Right atrium auricular region (tissue), 2 donors: ENCODE measurements at regions not wholly inside any gene's neighbourhood (a gene's known extent, or its start where the extent isn't known, plus 50 kb on each side); places are given as distances from the start of the nearest gene placed in this dataset.

ENCODE experiments used
- DNase-seq: peaks from one replicate; pipeline ENCODE4 v3.0.0-alpha.2; 2019; ENCODE audit warnings: low spot score
- H3K27ac ChIP-seq, 2 donors: fragments of 200-600 bp; sonication (generic); 1 replicate in 1 of 2; 2 replicates in 1 of 2; pipeline ENCODE4 v1.5.1; 2016 to 2019
- H3K27me3 ChIP-seq, 2 donors: fragments of 200-600 bp; sonication (generic); one replicate each; pipeline versions ENCODE4 v1.5.1 to v1.6.0; 2017 to 2019
- H3K36me3 ChIP-seq: fragments of 200-600 bp; sonication (generic); one replicate; pipeline ENCODE4 v1.5.1; 2016
- H3K4me1 ChIP-seq, 2 donors: fragments of 200-600 bp; sonication (generic); one replicate each; pipeline versions ENCODE4 v1.5.1 to v1.6.0; 2017 to 2019
- H3K4me3 ChIP-seq, 2 donors: fragments of 200-600 bp; sonication (generic); 1 replicate in 1 of 2; 2 replicates in 1 of 2; pipeline ENCODE4 v1.5.1; 2017 to 2019; ENCODE audit warnings: mild to moderate bottlenecking in 1 of 2, moderate library complexity in 1 of 2
- H3K9me3 ChIP-seq, 2 donors: fragments of 200-600 bp; sonication (generic); one replicate each; pipeline ENCODE4 v1.5.1; 2019
- TF ChIP-seq, protein P1 (sequence below), 2 donors: fragments of 200-600 bp; sonication (generic); IDR thresholded peaks; one replicate each; pipeline ENCODE4 v1.5.1; 2019; ENCODE audit warnings: antibody characterized with exemption in 2 of 2

DNA sequence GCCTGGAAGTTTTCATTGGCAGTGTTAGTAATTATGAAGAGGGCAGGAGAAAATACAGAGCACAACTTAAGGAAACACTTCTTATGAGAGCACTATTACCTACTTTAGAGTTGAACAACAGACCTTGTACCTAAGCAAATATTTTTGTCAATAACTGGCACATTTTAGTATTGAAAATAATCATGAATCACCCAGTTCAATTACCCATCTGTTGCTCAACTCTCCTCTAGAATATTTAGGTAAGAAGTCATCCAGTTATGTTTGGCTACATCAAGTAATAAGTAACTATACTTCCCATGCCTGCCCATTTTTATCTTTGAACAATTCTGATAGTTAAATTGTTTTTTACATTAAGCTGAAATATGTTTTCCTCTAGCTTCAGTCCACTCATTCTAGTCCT, 893.4 kb downstream of the DIAPH3 start:
- no peaks in the 10 kb centered on the region for H3K9me3 ChIP-seq
- H3K4me1 ChIP-seq: no peaks in the 10 kb centered on the region
- DNase-seq: no peak
- H3K27me3 ChIP-seq: no peaks in the 10 kb centered on the region
- H3K4me3 ChIP-seq: no peak overlapping the region
- H3K36me3 ChIP-seq: no peaks in the 10 kb centered on the region
- TF ChIP-seq, protein P1, sequence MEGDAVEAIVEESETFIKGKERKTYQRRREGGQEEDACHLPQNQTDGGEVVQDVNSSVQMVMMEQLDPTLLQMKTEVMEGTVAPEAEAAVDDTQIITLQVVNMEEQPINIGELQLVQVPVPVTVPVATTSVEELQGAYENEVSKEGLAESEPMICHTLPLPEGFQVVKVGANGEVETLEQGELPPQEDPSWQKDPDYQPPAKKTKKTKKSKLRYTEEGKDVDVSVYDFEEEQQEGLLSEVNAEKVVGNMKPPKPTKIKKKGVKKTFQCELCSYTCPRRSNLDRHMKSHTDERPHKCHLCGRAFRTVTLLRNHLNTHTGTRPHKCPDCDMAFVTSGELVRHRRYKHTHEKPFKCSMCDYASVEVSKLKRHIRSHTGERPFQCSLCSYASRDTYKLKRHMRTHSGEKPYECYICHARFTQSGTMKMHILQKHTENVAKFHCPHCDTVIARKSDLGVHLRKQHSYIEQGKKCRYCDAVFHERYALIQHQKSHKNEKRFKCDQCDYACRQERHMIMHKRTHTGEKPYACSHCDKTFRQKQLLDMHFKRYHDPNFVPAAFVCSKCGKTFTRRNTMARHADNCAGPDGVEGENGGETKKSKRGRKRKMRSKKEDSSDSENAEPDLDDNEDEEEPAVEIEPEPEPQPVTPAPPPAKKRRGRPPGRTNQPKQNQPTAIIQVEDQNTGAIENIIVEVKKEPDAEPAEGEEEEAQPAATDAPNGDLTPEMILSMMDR (IDR thresholded peaks at IDR 0.05): no peak
- no peak overlapping the region for H3K27ac ChIP-seq

DNA sequence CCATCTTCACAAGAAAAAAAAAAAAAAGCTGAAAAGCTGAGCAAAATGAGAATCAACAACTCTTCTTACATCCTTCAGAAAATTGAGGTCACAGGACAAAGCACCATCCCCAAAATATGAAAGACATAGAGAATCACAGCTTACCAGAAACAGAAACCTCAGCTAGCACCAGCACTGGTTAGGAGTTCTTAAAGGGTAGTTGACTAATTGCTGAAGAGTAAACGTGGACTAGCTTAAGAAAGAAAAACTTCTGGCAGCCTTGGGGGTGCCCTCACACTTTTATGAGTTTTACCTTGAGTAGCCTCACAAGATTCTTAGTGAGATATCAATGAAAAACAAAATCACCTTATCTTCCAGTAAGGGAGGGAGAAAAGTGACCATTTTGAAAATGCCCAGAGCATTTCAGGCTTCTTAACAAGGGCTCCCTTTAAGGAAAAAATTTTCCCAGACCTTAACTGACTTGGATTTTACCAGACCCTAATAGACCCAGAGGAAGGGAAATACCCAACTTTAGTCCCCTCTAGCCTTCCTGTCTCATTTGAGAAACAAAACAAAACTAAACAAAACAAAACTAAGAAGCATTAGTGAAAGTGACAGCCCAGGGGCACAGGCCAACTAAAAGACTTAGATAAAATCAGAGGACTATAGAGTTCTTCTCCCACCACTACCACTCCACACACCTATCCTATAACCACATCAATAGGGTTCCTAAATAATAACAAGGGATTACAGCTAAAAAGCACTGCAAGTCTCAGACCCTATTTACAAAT, 888.6 kb downstream of the DIAPH3 start:
- H3K9me3 ChIP-seq: no peaks in the 10 kb centered on the region
- no peaks in the 10 kb centered on the region for H3K27me3 ChIP-seq
- DNase-seq: no peak
- H3K36me3 ChIP-seq: no peaks in the 10 kb centered on the region
- H3K27ac ChIP-seq: no peak overlapping the region
- TF ChIP-seq, protein P1 (IDR thresholded peaks at IDR 0.05): no peak
- H3K4me1 ChIP-seq: no peaks in the 10 kb centered on the region
- H3K4me3 ChIP-seq: no peak overlapping the region

DNA sequence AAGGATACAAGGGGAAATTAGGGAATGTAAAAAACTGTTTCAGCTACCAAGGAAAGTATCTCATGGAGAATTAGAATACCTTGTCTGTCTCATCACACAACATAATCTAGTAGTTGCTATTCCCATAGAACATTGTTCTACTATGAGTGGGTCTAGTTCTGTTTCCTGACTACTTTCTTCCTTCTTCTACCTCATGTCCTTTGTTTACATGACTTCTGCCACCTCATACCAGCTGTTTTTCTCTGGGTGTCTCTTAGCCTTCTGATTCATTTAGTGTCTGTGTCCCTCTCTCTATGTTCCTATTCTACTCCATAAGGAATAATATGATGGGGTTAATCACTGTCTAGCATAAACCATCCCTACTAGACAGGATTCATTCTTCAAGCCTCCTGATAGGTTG, 887.3 kb downstream of the DIAPH3 start:
- Histone ChIP-seq H3K4me3 (no peak overlapping the region), H3K9me3 (no peaks in the 10 kb centered on the region), H3K27me3 (no peaks in the 10 kb centered on the region), H3K36me3 (no peaks in the 10 kb centered on the region), H3K4me1 (no peaks in the 10 kb centered on the region), H3K27ac (no peak overlapping the region)
- TF ChIP-seq, protein P1 (IDR thresholded peaks at IDR 0.05): no peak
- DNase-seq: no peak

DNA sequence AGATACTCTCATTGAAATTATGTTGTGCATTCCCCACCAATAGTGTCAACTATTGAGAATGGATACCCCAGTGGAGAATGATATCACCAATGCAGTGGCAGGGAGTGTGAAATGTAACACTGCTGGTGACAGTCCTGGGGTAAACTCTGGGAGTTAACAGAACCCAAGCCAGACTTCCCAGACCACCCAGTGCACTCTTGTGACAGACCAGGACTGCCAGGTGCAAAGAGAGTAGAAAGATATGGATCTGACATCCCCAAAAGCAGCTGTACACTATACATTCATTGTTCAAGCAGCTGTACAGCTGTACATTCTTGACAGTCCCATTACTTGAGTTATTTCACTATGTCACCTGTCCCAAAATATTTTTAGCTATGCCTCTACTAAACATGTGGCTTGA, 886.6 kb downstream of the DIAPH3 start:
- no peak overlapping the region for H3K4me3 ChIP-seq
- no peak overlapping the region for H3K27ac ChIP-seq
- no peaks in the 10 kb centered on the region for H3K9me3 ChIP-seq
- TF ChIP-seq, protein P1 (IDR thresholded peaks at IDR 0.05): no peak
- no peaks in the 10 kb centered on the region for H3K27me3 ChIP-seq
- no peak for DNase-seq
- H3K4me1 ChIP-seq: no peaks in the 10 kb centered on the region
- H3K36me3 ChIP-seq: no peaks in the 10 kb centered on the region

- DNase-seq: no peak
- Histone ChIP-seq H3K27me3 (no peaks in the 10 kb centered on the region), H3K36me3 (no peaks in the 10 kb centered on the region), H3K27ac (no peak overlapping the region), H3K9me3 (no peaks in the 10 kb centered on the region), H3K4me1 (no peaks in the 10 kb centered on the region), H3K4me3 (no peak overlapping the region)
- TF ChIP-seq, protein P1 (IDR thresholded peaks at IDR 0.05): no peak
These were observed 884.7 kb downstream of the DIAPH3 start for GRCh38 chr13:59279028-59279427.

DNA sequence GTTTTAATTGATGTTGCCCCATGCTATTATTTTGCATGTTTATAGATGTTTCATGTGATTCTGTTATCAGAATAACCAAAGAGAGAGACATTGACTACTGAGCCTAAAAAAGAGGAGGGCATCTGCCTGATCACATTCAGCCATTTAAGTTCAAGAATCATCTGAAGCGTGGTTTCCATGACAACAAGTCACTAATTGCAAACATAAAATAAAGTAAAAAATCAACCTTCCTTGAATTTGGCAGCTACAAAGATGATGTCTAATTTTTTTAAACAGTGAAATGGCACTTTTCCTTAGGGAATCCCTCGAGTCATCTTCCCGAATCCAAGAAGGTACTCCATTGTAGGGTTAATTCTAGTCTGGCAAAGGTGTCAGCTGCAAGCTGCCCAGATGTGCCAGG, 884.2 kb downstream of the DIAPH3 start:
- TF ChIP-seq, protein P1 (IDR thresholded peaks at IDR 0.05): no peak
- DNase-seq: no peak
- H3K9me3 ChIP-seq: no peaks in the 10 kb centered on the region

More for the DNA sequence above, 884.2 kb downstream of the DIAPH3 start:
- H3K27me3 ChIP-seq: no peaks in the 10 kb centered on the region
- no peak overlapping the region for H3K4me3 ChIP-seq
- no peaks in the 10 kb centered on the region for H3K4me1 ChIP-seq
- H3K36me3 ChIP-seq: no peaks in the 10 kb centered on the region
- no peak overlapping the region for H3K27ac ChIP-seq
